Nephron (organoid): ENCODE measurements at regions not wholly inside any gene's neighbourhood (a gene's known extent, or its start where the extent isn't known, plus 50 kb on each side); places are given as distances from the start of the nearest gene placed in this dataset.

Experiments
- H3K27ac Mint-ChIP-seq, 3 experiments: 2 replicates each; pipeline ENCODE4 v1.8.0; 2020; ENCODE audit warnings: mixed read lengths in 3 of 3, mild to moderate bottlenecking in 2 of 3, moderate library complexity in 1 of 3
- H3K27me3 Mint-ChIP-seq: 2 replicates; pipeline ENCODE4 v1.8.0; 2021; ENCODE audit warnings: low read depth, mild to moderate bottlenecking, moderate library complexity, mixed read lengths
- H3K36me3 Mint-ChIP-seq: 2 replicates; pipeline ENCODE4 v1.8.0; 2020; ENCODE audit warnings: low read depth, mixed read lengths
- H3K4me1 Mint-ChIP-seq: 2 replicates; pipeline ENCODE4 v1.8.0; 2020; ENCODE audit warnings: mixed read lengths
- H3K4me3 Mint-ChIP-seq, 3 experiments: 2 replicates each; pipeline ENCODE4 v1.8.0; 2020; ENCODE audit warnings: mild to moderate bottlenecking in 3 of 3, mixed read lengths in 3 of 3, moderate library complexity in 2 of 3
- H3K9me3 Mint-ChIP-seq: 2 replicates; pipeline ENCODE4 v1.8.0; 2020; ENCODE audit warnings: mixed read lengths
- TF ChIP-seq, protein P1 (sequence below), 3 experiments: fragments of 200-600 bp; sonication (generic); IDR thresholded peaks; one replicate each; pipeline ENCODE4 v1.5.0; 2021; ENCODE audit warnings: antibody characterized with exemption in 3 of 3; ENCODE audit not compliant: unreplicated experiment in 3 of 3

DNA sequence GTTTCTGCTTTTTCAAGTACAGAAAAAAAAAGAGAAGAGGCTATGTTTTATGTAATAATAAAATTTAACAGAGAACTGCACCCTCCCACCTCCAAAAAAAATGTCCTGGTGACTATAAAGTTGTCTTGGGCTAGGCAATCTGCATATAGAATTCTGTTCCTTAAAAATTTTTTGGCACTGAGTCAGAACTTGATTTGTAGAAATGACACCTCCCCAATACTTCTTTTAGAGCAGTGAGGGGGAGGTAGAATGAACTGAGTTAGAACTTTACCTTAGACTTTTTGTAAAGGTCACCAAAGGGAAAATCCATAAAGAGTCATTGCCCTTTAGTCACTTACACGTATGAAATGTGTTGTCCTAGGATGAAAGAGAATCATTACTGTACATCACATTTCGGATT is 80.0 kb downstream of the BTG1 start:
- H3K4me3 Mint-ChIP-seq: no peak overlapping the region
- peak overlapping the region in 1 of 3 experiments; percentile 12 for H3K27ac Mint-ChIP-seq
- TF ChIP-seq, protein P1, sequence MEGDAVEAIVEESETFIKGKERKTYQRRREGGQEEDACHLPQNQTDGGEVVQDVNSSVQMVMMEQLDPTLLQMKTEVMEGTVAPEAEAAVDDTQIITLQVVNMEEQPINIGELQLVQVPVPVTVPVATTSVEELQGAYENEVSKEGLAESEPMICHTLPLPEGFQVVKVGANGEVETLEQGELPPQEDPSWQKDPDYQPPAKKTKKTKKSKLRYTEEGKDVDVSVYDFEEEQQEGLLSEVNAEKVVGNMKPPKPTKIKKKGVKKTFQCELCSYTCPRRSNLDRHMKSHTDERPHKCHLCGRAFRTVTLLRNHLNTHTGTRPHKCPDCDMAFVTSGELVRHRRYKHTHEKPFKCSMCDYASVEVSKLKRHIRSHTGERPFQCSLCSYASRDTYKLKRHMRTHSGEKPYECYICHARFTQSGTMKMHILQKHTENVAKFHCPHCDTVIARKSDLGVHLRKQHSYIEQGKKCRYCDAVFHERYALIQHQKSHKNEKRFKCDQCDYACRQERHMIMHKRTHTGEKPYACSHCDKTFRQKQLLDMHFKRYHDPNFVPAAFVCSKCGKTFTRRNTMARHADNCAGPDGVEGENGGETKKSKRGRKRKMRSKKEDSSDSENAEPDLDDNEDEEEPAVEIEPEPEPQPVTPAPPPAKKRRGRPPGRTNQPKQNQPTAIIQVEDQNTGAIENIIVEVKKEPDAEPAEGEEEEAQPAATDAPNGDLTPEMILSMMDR (IDR thresholded peaks at IDR 0.05; ENCODE audit: unreplicated experiment in 3 of 3): no peak
- H3K4me1 Mint-ChIP-seq: peaks cover 28% of the 10 kb centered on the region
- H3K9me3 Mint-ChIP-seq: no peaks in the 10 kb centered on the region
- H3K36me3 Mint-ChIP-seq: no peaks in the 10 kb centered on the region
- H3K27me3 Mint-ChIP-seq: no peaks in the 10 kb centered on the region

DNA sequence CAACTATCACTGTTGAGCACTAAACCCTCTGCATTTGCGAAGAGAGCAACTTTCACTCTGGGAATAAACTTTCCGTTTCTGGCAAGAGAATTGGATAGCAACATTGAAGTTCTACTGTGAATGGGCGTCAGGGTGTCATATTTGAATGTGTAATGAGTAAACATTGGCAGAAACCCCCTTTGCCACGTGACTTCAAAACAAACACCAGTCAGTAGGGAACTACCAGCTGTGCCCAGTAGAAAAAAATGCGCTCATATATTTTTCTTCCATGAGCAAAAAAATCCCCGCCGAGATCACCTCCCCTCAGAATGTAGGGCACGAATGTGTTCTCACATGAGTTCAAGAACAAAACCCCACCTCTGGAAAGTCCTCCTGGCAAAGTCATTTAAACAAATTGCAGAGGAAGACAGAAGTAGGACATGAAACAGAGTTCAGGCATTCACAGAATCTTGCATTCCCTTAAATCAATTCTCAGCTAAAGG is 80.6 kb downstream of the BTG1 start:
- Mint-ChIP-seq H3K27me3 (no peaks in the 10 kb centered on the region), H3K9me3 (no peaks in the 10 kb centered on the region), H3K36me3 (no peaks in the 10 kb centered on the region), H3K4me3 (peak overlapping the region in 2 of 3 experiments; percentile 1 to 22), H3K4me1 (peaks cover 23% of the 10 kb centered on the region), H3K27ac (peak overlapping the region; percentile 15 to 86 (median 44))
- TF ChIP-seq, protein P1 (IDR thresholded peaks at IDR 0.05; ENCODE audit: unreplicated experiment in 3 of 3): no peak

DNA sequence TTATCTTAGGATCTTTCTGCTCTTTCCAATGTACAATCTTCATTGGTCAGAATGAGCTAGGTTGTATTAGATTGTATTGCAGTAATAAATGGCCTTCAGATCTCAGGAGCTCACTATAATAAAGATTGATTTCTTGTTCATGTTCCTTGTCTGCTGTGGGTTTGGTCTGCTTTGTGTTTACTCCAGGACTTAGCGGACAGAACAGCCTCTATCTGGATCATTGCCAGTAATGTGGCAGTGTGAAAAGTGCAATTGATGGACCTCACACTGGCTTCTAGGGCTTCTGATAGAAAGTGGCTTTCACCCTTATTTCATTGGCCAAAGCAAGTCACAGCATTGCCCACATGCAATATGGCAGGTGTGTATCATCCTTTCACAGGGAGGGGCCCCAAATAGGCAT is 81.2 kb downstream of the BTG1 start:
- no peak overlapping the region for H3K4me3 Mint-ChIP-seq
- peaks cover 19% of the 10 kb centered on the region for H3K4me1 Mint-ChIP-seq

DNA sequence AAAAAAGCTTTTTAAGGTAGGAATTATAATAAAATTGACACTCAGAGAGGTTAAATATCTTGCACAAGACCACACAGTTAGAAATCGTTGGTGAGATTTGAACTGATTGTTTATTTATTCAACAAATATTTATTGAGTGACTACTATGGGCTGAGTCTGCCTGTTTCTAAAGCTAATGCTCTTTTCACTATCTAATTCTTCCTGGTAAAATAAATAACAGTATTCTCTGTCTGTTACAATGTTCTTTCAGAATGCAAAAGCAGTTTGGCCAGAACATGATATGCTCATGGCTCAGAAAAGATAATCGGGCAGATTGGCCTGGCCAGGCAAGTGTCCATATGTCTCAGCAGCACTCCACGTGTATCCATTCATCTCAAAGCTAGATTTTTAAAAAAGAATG is 82.0 kb downstream of the BTG1 start:
- TF ChIP-seq, protein P1 (IDR thresholded peaks at IDR 0.05; ENCODE audit: unreplicated experiment in 3 of 3): no peak
- Mint-ChIP-seq H3K4me1 (peaks cover 15% of the 10 kb centered on the region), H3K9me3 (no peaks in the 10 kb centered on the region), H3K36me3 (no peaks in the 10 kb centered on the region), H3K27me3 (no peaks in the 10 kb centered on the region), H3K4me3 (no peak overlapping the region), H3K27ac (no peak overlapping the region)

More for the DNA sequence above, 81.2 kb downstream of the BTG1 start:
- TF ChIP-seq, protein P1 (IDR thresholded peaks at IDR 0.05; ENCODE audit: unreplicated experiment in 3 of 3): no peak
- no peaks in the 10 kb centered on the region for H3K9me3 Mint-ChIP-seq
- H3K27me3 Mint-ChIP-seq: no peaks in the 10 kb centered on the region
- H3K36me3 Mint-ChIP-seq: no peaks in the 10 kb centered on the region
- peak overlapping the region in 1 of 3 experiments; percentile 6 for H3K27ac Mint-ChIP-seq

DNA sequence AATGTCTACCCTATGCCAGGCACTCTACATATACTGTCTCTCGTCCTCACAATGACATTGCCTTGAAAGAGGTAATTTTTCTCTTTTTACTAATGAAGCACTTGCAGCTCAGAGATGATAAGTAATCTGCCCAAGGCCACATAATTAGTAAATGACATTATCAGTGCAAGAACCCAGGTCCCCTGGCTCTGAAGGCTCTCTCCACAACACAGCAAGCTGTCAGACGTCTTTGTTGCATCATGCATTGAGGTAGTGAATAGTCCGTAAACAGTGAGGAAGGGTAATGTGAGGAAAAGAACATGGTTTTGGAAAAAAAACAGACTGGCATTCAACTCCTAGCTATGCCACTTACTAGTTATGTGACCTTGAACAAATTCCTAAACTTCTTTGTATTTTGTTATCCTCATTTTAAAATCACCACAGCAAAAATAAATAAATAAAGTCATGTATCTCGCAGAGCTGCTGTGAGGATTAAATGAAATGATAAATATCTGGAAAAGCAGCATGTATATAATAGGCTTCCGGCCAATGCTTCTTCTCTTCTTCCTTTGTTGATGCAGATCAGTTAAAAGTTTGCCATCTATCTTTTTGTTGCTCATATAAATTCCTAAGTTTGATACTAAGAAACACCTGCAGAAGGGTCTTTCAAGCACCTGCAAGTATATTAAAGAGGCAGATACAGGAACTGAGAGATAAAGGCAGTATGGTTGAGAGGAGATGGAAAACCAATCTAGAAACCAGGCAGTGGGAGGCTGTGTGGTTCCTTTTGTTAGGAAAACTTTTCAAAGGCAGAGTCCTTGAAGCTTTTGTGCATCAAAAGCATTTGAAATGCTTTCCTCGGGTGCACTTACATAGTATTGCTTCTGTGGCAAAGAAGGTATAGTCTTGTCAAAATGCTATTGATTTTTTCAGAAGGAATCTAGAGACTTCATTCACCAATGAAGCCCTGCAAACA is 82.8 kb downstream of the BTG1 start:
- no peaks in the 10 kb centered on the region for H3K27me3 Mint-ChIP-seq
- no peak overlapping the region for H3K27ac Mint-ChIP-seq
- TF ChIP-seq, protein P1 (IDR thresholded peaks at IDR 0.05; ENCODE audit: unreplicated experiment in 3 of 3): no peak
- H3K4me3 Mint-ChIP-seq: no peak overlapping the region
- H3K4me1 Mint-ChIP-seq: peaks cover 10% of the 10 kb centered on the region
- H3K36me3 Mint-ChIP-seq: no peaks in the 10 kb centered on the region
- peaks cover 4% of the 10 kb centered on the region for H3K9me3 Mint-ChIP-seq
